ENCODE measurements at regions not wholly inside any gene's neighbourhood (a gene's known extent, or its start where the extent isn't known, plus 50 kb on each side); places are given as distances from the start of the nearest gene placed in this dataset.

GRCh38 chr4:19947349-19947748 is 304.4 kb upstream of the SLIT2 start:
- Histone ChIP-seq H4K20me1 (ENCODE audit: control insufficient read depth, insufficient read depth) (no peaks in the 10 kb centered on the region), H3K9ac (ENCODE audit: control insufficient read depth, insufficient read depth, low read length) (no peak overlapping the region), H3K27ac (ENCODE audit: control insufficient read depth, insufficient read depth) (no peak overlapping the region), H3K36me3 (ENCODE audit: control insufficient read depth in 2 of 2, insufficient read depth in 2 of 2, low read length in 1 of 2) (no peaks in the 10 kb centered on the region), H3K4me1 (ENCODE audit: control insufficient read depth, insufficient read depth, low read length) (no peaks in the 10 kb centered on the region), H3K4me2 (ENCODE audit: control insufficient read depth, insufficient read depth) (no peak overlapping the region), H3K27me3 (replicated peaks in 1 of 2; ENCODE audit: control insufficient read depth in 2 of 2, insufficient read depth in 2 of 2, low read length in 1 of 2) (no peaks in the 10 kb centered on the region), H3K9me3 (replicated peaks; ENCODE audit: control insufficient read depth, insufficient read depth, low read length) (no peaks in the 10 kb centered on the region), H3K4me3 (no peak overlapping the region), H3K79me2 (ENCODE audit: control insufficient read depth, insufficient read depth, low read length) (no peaks in the 10 kb centered on the region), H2AFZ (ENCODE audit: control insufficient read depth, low read depth, low read length) (no peak overlapping the region)
- ATAC-seq (no peak), FAIRE-seq (no peak), DNase-seq (ENCODE audit: low read depth, low spot score) (no peak)
- ChIA-PET POLR2A (no interaction called here), CTCF (no interaction called here), SMC1A (ENCODE audit: uncharacterized antibody, unreplicated experiment) (no interaction called here), RAD21 (ENCODE audit: unreplicated experiment) (no interaction called here)
- WGBS (ENCODE audit: insufficient coverage, insufficient replicate concordance, low lambda C conversion rate, missing lambda C conversion rate) = 0% methylated on average over 1 of the region's 1 CpG
- in situ Hi-C loops (cut with MboI) (no loop called here), intact Hi-C loops (cut with micrococcal nuclease; ENCODE audit: unreplicated experiment) (no loop called here)
- BruUV-seq (replicated peaks) = no TSS peak
- TF ChIP-seq ZNF622 (IDR thresholded peaks at IDR 0.05) (no peak), NR2C1 (IDR thresholded peaks at IDR 0.05) (no peak), FOXM1 (IDR thresholded peaks at IDR 0.05; ENCODE audit: low read depth, low read length) (no peak), E2F4 (IDR thresholded peaks at IDR 0.05; ENCODE audit: low read depth, low read length) (no peak), ZZZ3 (IDR thresholded peaks at IDR 0.05; ENCODE audit: control insufficient read depth, insufficient read length, low read depth) (no peak), RAD21 (IDR thresholded peaks at IDR 0.05; ENCODE audit: insufficient read depth, low read depth, low read length) (no peak), NKRF (conservative IDR thresholded peaks at IDR 0.05) (no peak), ATF2 (IDR thresholded peaks at IDR 0.05; ENCODE audit: low read length) (no peak), IRF4 (IDR thresholded peaks at IDR 0.05; ENCODE audit: low read depth, low read length) (no peak), POLR2AphosphoS5 (IDR thresholded peaks at IDR 0.05; ENCODE audit: low read length) (no peak), CHD4 (IDR thresholded peaks at IDR 0.05) (no peak), MTA3 (IDR thresholded peaks at IDR 0.05; ENCODE audit: borderline replicate concordance, low read length) (no peak)
- TF ChIP-seq, protein P1, sequence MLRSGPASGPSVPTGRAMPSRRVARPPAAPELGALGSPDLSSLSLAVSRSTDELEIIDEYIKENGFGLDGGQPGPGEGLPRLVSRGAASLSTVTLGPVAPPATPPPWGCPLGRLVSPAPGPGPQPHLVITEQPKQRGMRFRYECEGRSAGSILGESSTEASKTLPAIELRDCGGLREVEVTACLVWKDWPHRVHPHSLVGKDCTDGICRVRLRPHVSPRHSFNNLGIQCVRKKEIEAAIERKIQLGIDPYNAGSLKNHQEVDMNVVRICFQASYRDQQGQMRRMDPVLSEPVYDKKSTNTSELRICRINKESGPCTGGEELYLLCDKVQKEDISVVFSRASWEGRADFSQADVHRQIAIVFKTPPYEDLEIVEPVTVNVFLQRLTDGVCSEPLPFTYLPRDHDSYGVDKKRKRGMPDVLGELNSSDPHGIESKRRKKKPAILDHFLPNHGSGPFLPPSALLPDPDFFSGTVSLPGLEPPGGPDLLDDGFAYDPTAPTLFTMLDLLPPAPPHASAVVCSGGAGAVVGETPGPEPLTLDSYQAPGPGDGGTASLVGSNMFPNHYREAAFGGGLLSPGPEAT (IDR thresholded peaks at IDR 0.05; ENCODE audit: low read depth) = no peak
- TF ChIP-seq, protein P2, sequence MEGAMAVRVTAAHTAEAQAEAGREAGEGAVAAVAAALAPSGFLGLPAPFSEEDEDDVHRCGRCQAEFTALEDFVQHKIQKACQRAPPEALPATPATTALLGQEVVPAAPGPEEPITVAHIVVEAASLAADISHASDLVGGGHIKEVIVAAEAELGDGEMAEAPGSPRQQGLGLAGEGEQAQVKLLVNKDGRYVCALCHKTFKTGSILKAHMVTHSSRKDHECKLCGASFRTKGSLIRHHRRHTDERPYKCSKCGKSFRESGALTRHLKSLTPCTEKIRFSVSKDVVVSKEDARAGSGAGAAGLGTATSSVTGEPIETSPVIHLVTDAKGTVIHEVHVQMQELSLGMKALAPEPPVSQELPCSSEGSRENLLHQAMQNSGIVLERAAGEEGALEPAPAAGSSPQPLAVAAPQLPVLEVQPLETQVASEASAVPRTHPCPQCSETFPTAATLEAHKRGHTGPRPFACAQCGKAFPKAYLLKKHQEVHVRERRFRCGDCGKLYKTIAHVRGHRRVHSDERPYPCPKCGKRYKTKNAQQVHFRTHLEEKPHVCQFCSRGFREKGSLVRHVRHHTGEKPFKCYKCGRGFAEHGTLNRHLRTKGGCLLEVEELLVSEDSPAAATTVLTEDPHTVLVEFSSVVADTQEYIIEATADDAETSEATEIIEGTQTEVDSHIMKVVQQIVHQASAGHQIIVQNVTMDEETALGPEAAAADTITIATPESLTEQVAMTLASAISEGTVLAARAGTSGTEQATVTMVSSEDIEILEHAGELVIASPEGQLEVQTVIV (IDR thresholded peaks at IDR 0.05; ENCODE audit: borderline replicate concordance, partially characterized antibody) = no peak

Measured in GM12878 (cell line).